ENCODE measurements at regions not wholly inside any gene's neighbourhood (a gene's known extent, or its start where the extent isn't known, plus 50 kb on each side); places are given as distances from the start of the nearest gene placed in this dataset.

GRCh38 chr2:12607971-12608370 is 108.8 kb upstream of the TRIB2 start:
- TF ChIP-seq TCF7L2 (IDR thresholded peaks at IDR 0.05; ENCODE audit: low read depth, low read length) = no peak
- TF ChIP-seq CTCF (IDR thresholded peaks at IDR 0.05) = no peak
- TF ChIP-seq POLR2AphosphoS5 (IDR thresholded peaks at IDR 0.05; ENCODE audit: low read depth, low read length) = no peak

All from Panc1 (cell line).